GM19397 (cell line): ENCODE measurements at regions not wholly inside any gene's neighbourhood (a gene's known extent, or its start where the extent isn't known, plus 50 kb on each side); places are given as distances from the start of the nearest gene placed in this dataset.

Experiments used
- ATAC-seq: cut with Tn5 transposase; IDR thresholded peaks from one replicate; pipeline ENCODE4 v1.9.1; 2021; ENCODE audit warnings: mild to moderate bottlenecking, moderate library complexity; ENCODE audit not compliant: unreplicated experiment

DNA sequence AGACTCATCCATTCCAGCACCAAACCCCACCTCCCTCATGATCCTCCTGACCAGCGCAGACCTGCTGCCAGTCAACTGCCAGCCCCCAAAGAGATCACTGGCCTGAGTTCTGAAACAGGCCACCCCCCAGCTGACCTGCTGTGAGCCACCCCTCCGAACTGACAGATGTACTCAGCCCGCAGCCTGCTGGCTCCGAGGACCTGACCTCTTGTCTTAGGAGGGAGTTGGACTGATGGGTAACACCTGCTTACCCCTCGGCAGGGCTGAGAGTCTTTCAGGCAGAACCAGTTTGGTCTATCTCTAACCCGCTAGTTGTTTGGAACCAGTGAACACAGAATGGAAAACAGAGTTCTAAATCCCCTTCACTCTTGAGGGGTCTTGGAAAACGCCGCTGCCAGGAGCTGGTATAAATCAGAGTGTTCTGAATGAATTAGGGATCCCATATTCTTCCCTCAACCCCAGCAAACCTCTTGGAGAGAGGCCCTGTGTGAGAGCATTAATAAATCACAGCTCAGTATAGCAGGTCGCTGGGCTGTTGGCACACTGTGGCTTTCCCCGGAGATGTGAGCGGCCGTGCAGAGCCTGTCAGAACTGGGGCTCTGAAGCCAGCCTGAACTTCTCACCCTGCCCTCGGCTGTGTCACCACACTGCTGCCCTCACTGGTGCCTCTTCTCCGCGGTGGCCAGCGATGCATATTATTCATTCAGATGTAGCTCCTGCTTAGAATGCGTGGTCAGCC is 165.1 kb upstream of the NCAM1 start:
- no peak for ATAC-seq

DNA sequence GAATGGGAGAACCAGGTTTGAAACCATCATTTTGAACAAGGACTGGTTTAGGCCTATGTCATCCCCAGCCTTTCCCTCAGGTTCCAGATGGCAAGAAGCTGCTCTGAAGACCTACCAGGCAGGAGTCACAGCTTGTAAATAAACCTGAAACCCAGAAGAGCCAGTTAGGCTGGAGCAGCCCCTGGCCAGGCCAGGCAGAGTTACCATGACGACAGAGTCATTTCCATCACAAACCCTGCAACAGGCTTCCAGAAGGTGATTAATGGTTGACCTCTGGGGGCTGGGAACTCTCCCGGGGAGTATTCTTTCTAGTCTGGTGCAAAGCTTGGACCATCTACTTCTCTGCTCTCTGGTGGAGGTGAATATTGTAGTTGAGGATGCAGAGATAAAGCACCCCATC is 164.1 kb upstream of the NCAM1 start:
- no peak for ATAC-seq

DNA sequence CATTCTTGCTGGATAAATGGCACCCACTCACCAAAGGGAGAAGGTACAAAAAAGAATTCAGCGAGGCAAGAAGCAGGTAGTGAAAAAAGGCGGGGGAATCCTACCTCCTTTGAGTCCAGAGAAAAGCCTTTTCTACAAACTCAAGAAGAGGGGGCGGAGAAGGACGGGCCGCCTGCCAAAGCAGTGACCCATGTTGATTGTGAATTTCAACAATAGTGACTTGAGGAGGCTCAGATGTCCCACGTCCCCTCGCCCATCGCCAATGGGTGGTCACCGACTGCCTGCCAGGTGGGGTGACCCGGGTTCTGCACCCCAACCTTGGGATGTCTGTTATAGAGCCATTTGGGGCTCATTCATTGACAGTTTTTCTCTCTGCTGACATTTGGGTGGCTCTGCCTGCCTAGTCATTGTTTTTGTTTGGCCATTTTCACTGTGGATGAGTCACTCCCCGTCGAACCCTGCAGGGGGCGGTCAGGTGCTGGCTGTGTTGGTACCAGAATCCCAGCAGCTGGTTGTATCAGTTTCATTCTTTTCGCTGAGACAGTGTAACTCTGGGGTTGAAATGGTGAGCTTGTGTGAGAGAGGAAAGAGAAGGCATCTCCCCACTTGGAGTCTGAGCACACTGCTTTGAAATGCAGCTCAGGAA is 163.4 kb upstream of the NCAM1 start:
- no peak for ATAC-seq

DNA sequence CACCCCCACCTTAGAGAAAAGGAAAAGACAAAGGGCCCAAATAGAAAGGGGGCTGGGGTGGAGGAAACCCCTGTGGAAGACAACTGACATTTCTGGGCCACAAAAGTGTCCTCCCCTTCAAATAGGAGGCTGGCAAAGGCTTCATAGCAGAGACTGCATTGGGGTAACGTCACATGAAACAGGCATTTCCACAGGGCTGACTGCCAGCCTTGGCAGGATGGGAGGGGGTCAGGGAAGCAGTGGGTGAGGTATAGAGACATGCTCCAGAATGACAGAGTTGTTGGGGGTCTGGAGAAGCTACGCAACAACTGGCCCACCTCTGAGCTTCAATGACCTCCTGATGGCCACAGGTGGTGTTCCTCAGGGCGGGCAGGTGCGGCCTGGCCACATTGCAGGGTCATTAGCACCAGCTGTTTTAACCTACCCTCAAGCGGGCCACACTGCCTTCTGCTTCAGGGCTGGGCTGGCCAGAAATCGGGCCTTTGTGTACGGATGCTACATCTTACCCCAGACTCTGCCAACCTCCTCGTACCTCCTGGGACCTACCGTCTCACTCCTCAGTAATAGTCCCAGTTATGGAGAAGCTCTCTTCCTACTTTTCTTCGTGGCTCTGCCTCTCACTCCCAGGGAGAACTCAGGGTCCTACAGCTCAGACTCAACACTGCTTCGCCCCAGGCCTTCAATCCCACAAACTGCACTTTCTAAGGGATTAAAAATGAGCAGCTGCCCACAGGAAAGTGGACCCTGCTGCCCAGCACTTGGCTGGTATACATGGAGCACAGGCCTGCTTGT is 160.0 kb upstream of the NCAM1 start:
- no peak for ATAC-seq

DNA sequence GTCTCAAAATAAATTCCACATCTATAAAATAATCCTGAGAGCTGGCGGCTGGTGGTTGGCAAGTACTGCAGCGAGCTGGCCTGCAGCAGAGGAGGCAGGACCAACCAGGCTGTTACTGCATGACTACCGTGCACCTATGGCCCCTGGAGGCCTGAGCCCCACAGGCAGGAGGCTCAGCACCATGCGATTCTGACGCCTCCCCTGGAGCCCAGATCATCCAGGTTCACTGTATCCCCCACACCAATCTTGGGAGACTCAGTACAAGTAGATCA is 159.5 kb upstream of the NCAM1 start:
- no peak for ATAC-seq

DNA sequence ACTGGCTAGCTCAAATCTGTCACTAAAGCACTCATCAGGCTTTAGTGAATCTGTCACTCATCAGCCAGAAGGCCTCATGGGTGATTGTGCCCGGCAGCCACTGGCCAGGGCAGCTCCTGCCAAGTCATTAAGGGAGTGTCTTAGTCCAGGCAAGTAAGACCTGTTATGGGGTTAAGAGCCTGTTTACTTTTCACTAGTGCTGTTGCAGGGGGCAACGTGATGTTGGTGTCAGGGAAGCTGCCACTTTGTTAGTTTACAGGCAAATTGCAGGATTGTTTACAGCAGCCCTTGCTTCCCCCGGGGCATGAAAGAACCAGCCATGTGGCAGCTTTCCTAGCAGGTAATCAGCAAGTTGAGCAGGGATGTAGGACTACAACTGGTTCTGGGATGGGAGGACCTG is 155.6 kb upstream of the NCAM1 start:
- ATAC-seq: no peak

DNA sequence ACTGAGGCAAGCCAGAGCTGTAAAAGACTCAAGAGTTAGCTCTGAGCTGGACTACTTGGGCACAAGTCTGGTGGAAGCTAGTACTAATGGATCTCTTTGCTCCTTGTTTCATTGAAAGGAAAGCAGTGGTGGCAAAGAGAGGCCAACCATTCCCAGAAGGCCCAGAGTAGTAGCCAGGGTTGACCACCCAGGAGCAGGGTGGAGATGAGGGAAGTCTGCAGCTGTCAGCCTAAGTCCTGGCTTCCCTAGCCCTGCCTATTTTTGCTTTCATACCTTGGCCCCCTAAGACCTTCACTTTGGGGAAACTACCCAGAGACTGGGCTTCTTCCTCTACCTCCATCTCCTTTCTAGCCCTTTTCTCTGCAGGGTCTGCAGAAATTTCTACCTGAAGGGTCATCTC is 155.0 kb upstream of the NCAM1 start:
- no peak for ATAC-seq

DNA sequence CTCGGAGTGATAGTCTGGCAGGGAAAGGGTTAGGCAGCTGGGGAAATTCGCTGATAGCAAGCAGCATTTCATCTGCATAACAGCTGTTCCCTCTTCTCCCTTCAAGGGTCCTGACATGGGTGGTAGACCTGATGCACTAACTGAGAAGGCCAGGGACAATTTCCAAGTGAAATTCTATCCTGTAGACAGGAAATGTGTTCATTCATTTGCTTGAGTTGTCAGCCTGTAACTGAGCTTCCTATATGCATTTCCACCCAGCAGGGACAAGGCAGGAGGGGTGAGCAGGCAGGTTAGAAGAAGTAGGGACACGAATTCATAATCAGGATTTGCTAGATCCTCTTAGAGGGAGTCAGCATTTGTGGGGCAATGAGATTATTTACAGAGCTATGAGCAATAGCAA is 154.3 kb upstream of the NCAM1 start:
- ATAC-seq: no peak

DNA sequence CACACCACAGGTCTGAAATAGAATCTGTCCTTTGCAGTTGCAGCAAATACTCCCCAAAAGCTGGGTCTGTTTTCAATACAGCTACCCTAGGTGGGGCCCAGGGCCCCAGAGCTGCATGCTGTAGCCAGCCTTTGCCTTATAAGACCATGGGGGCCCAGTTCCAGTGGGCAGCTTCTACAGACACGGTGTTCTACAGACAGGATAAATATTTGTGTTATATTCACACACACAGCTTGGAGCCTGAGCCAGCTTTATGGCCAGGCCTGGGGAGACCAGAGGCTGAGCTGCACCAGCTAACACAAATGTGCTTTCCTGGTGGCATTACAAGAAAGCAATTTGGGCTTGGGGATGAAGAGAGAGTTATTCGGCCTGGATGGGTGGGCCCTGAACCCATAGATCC is 151.8 kb upstream of the NCAM1 start:
- no peak for ATAC-seq

DNA sequence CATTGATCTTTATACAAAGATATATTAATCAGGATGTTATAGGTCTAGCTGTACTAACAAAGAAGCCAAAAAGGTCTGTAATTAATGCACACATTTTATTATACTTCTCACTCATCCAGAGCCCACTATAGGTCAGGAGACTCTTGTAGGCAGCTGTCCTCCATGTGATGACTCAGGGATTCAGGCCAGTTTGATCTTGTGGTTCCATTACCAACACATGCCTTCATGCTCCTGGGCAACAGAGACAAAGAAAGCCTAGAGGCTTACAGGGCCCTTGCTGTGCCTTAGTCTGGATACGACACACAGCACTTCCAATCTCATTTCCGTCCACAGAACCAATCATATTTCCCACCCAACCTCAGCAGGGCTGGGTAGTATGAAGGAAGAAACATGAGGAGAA is 150.3 kb upstream of the NCAM1 start:
- no peak for ATAC-seq

DNA sequence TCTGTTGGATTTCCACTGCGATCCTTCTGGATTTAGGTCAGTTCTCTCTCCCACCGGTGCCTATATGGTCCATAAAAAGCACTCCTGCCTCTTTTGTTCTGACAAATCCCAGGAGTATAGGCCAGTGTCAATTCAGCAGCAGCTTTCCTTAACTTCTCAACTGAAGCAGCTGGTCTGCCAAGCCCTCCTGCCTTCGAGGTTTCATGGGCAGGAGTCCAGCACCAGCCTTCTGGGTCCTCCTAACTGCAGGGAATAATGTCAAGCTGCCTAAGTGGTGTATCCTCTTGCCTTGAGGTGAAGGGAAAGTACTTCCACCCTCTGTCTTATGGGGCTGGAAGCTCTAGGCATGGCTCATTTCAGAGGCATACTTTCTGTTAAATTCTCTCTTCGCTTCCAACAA is 149.4 kb upstream of the NCAM1 start:
- no peak for ATAC-seq

DNA sequence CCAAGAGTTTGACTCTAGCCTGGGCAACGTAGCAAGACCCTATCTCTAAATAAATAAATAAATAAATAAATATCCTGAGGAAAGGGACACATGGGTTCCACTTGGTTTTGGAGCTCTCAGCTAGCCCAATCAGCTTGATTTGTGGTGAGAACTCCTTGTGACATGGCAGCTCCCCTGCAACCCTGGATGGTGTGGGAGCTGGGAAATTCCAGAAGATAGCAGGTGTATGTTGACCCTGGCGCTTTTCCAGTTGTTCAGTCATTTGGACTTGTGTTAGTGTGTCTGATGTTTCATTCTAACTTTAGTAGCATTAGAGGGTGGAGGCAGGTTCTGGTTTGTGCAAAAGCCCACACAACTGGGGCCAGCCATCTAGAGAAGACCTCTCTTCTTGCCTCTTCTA is 148.5 kb upstream of the NCAM1 start:
- ATAC-seq: no peak

DNA sequence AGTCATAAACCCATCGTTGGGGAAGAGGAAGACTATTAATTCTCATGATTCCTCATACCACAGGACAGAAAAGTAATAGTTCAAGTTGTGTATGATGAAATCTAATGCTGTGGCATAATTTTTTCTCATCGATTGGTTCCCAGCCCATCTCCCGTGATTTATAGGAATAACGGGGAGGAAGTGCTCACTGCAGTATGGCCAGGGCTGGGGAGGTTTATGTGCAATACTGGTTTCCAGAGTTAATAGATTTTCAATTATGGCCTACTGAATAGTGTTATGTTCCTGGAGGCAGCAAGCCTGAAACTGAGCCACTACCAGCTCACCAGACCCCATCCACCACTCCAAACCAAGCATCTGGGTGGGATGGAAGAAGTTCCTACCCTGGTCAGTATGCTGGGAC is 147.1 kb upstream of the NCAM1 start:
- ATAC-seq: no peak

DNA sequence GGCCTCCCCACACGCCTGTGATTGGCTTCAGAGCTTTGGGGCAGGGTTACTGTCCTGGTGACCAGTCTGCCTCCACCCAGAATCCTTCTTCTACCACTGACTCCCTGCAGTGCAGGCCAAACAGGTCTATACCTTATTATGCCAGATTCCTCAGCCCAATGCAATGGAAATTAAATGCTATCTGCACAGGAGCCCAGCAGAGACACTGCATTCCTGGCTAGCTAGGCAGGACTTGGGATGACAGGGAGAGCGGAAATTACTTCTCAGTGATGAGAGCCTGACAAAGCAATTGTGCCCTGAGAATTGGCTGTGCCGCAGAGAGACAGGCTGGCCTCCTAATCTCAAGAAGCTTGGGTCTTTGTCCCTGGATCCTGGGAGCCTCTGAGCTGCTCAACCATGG is 143.8 kb upstream of the NCAM1 start:
- no peak for ATAC-seq

DNA sequence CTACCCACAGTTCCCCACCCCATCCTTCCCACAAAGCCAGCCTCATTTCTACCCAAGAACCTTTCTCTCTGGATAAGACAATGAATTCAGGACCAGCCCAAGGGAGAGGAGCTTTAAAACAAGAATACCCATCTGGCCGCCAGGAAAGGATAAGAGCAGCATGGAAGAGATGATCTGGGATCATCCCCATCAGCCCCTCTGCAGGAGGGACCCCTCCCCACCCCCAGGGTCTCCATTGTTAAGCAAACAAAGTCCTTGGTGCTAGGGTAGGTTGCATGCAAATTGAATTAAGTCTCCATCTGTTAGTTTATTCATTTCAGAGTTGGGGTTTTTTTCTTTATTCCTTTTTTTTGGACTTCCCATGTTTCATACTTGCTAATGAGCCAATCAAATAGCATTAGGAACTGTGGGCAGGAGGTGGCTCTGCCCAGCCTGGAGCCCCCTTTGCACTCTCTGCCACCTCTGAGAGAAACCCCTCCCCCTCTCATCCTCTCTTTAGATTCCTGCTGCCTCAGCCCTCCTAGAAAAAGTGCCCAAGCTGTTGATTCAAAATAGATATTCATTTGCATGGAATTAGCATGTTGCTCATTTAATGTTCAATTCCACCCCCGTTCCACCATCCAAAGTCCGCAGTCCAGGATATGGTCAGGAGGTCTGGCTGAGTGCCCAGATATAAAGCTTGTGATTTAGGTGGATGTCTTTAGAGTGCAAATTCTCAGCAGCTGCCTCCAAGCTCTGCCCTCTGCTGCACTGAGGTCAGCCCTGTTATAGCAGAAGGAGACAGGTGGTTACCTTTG is 138.5 kb upstream of the NCAM1 start:
- no peak for ATAC-seq

DNA sequence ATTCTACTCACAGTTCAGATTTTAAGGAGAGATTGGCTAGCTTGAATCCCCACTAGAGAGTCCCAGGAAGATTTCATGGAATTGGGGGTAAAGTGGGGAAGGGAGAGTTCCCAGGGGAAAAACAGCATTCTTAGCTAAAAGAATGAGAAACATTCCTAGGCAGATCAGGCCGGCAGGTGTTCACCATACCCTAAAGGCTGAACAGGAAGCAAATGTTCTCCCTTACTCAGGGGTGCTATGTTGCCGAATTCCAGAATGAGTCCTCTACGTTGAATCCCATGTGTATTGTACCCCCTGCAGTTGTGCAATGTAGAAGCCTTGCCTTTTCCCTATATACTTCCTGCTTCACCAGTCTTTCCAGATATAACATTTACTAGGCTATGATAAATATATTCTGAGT is 135.2 kb upstream of the NCAM1 start:
- ATAC-seq: no peak

DNA sequence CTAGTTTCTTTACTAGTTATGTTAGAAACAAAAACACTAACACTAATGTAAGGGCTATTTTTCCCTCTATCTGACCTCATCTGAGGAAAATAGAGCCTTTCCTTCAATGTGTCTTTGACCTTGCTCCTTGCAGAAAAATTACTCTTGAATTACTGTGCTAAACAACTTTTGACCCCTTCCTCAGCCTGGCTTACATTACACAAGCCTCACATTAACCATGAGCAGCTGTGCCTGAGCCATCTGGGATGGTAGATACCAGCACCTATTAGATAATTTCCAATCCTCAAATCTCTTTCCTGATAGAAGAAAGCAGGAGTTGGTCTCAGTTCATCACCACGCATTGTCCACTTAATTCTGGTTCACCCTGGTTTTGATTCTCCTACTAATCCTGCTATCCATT is 134.4 kb upstream of the NCAM1 start:
- no peak for ATAC-seq

DNA sequence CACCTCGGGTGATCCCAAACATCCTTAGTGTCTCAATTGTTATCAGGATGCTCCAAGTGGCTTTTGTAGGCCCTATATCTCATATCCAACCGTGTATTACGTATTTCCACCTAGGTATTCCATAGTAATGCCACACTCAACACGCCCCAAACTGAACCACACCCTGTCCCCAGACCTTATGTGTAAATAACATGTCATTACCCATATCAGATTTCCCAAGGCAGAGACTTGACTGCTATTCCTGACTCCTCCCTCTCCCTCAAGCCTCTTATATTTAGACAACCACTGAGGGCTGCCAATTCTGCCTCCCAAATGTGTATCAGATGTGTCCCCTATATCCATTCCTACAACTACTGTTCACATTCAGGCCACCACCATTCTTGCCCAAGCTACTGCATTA is 132.8 kb upstream of the NCAM1 start:
- no peak for ATAC-seq

DNA sequence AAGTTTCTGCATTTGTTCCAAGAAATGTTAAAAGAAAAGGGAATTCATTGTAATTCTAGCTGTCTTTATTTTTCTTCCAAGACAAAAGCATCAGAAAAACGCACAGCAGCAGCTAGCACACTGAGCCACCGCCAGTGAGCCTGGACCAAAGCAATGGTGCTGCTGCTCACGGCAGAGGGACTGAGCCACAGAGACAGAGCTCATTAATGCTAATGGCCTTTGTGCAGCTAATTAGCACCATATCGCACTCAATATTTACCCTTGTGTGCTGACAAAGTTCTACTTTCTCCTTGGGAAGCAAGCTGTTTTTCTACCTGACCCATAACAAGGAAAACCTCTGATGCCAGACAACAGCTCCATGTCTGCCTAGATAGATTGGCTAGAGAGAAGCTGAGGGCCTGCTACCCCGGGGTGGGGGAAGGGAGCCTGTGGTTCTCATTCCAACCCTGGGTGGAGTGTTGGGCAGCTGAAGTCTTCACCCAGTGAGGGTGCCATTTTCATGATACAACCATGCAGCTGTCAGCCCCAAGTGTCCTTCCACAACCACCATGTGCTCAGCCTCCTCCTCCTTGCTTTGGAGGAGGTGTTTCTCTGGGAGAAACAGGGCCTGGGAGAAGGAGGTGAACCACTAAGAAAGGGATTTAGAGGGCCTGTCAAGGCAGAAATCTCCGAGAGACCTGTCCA is 131.1 kb upstream of the NCAM1 start:
- ATAC-seq: no peak

DNA sequence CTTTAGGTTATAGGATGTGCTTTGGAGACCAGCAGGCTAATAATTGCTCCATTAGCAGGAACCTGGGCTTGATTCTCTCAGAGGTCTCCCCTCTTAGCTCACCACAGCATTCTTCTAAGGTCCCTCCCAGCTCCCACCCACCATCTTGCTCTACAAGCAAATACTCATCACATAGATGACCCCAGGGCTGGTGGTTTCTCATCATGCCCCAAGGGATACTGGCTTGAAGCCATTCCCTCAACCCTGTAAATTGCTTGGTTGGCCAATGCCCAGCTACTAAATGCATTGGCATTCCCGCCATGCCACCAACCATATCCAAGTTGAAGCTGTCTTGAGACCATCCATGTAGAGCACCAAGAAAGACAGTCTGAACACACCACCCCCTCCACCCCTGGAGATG is 130.2 kb upstream of the NCAM1 start:
- no peak for ATAC-seq
